ENCODE measurements at regions not wholly inside any gene's neighbourhood (a gene's known extent, or its start where the extent isn't known, plus 50 kb on each side); places are given as distances from the start of the nearest gene placed in this dataset.
"Not testable (repeated sequence)": the region's sequence is repeated elsewhere in the genome, so short reads cannot be mapped to it uniquely, and the experiment has no call there.

DNA sequence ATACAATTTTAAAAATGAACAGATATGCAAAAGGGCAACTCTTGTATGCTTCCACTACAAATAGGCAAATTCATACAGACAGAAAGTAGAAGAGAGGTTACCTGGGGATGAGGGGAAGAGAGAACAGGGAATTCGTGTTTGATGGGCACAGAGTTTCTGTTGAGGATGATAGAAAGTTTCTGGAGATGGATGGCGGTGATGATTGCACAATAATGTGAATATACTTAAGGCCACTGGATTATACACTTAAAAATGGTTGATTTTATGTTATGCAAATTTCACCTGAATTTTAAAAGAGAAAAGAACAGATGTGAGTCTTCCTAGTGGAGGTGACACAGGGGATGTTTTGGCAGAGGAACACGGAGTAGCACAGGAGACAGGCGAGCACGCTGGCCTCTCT lies 89.3 kb downstream of the TEX36 start:
- DNase-seq (ENCODE audit: low spot score): no peak
- H3K4me3 ChIP-seq (ENCODE audit: low read length in 2 of 2): no peak overlapping the region
- H3K4ac ChIP-seq (ENCODE audit: low read length): no peak overlapping the region
- no peaks in the 10 kb centered on the region for H3K36me3 ChIP-seq (replicated peaks in 1 of 2; ENCODE audit: control insufficient read depth in 2 of 2, insufficient read depth in 2 of 2, low read length in 2 of 2)
- H3K27me3 ChIP-seq (ENCODE audit: control insufficient read depth in 3 of 3, insufficient read depth in 3 of 3, low read depth in 1 of 3, low read length in 3 of 3): peaks cover 0 to 6% (median 0%) of the 10 kb centered on the region in 3 experiments
- H3K4me2 ChIP-seq (ENCODE audit: insufficient read depth, low read length, poor library complexity, severe bottlenecking): no peak overlapping the region
- H2AFZ ChIP-seq (ENCODE audit: low read length): no peak overlapping the region
- no peak overlapping the region for H4K8ac ChIP-seq (ENCODE audit: low read depth, low read length)
- H3K18ac ChIP-seq (ENCODE audit: low read length): no peak overlapping the region
- no peak overlapping the region for H3K14ac ChIP-seq (ENCODE audit: low read length)
- peaks cover 2% of the 10 kb centered on the region for H3K79me1 ChIP-seq (ENCODE audit: low read depth, low read length)
- no peak overlapping the region for H4K91ac ChIP-seq (ENCODE audit: low read depth, low read length, poor library complexity)
- no CpG with 5 or more reads among the region's 5 CpGs for WGBS, 2 donors (ENCODE audit: extremely low coverage in 2 of 2, insufficient read length in 2 of 2, insufficient replicate concordance in 1 of 2)
- no peak overlapping the region for H3K23ac ChIP-seq (ENCODE audit: low read depth, low read length, poor library complexity)
- no peak overlapping the region for H2BK120ac ChIP-seq (ENCODE audit: low read depth, low read length)
- no peak overlapping the region for H2BK15ac ChIP-seq (ENCODE audit: low read length)
- peaks cover 6 to 7% of the 10 kb centered on the region in 2 donors for H3K9me3 ChIP-seq (replicated peaks in 1 of 2; ENCODE audit: control insufficient read depth in 2 of 2, insufficient read depth in 1 of 2, low read depth in 1 of 2, low read length in 2 of 2)
- no peak overlapping the region for H2BK12ac ChIP-seq (ENCODE audit: low read length)
- no peak overlapping the region for H2BK5ac ChIP-seq (ENCODE audit: low read length)
- H3K4me1 ChIP-seq (ENCODE audit: control insufficient read depth in 2 of 2, insufficient read depth in 1 of 2, low read depth in 1 of 2, low read length in 2 of 2): no peaks in the 10 kb centered on the region
- no peak overlapping the region for H3K9ac ChIP-seq (ENCODE audit: low read depth, low read length, poor library complexity)
- H3K27ac ChIP-seq (replicated peaks; ENCODE audit: low read length): no peak overlapping the region
- H2AK5ac ChIP-seq (ENCODE audit: low read depth, low read length): no peak overlapping the region

DNA sequence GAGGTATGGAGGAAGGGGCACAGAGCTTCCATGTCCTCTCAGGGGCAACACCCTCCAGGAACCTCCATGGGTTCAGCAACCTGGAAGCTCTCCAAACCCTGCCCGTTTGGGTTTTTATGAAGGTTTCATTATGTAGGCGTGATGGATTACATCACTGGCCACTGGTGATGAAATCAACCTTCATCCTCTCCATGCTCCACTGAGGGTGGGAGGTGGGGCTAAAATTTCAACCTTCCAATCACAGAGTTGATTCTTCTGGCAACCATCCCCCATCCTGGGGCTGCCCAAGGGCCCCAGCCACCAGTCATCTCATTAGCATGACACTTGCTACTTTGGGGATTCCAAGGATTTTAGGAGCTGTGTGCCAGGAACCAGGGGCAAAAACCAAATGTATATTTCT lies 90.1 kb downstream of the TEX36 start:
- Histone ChIP-seq H3K9me3 (replicated peaks in 1 of 2; ENCODE audit: control insufficient read depth in 2 of 2, insufficient read depth in 1 of 2, low read depth in 1 of 2, low read length in 2 of 2) (peaks cover 6 to 7% of the 10 kb centered on the region in 2 donors), H2BK120ac (ENCODE audit: low read depth, low read length) (no peak overlapping the region), H3K4me3 (ENCODE audit: low read length in 2 of 2) (no peak overlapping the region), H3K79me1 (ENCODE audit: low read depth, low read length) (peaks cover 2% of the 10 kb centered on the region), H3K4ac (ENCODE audit: low read length) (no peak overlapping the region), H3K14ac (ENCODE audit: low read length) (no peak overlapping the region), H3K27me3 (ENCODE audit: control insufficient read depth in 3 of 3, insufficient read depth in 3 of 3, low read depth in 1 of 3, low read length in 3 of 3) (peaks cover 0 to 6% (median 0%) of the 10 kb centered on the region in 3 experiments), H4K8ac (ENCODE audit: low read depth, low read length) (peak overlapping the region; percentile 26), H3K4me2 (ENCODE audit: insufficient read depth, low read length, poor library complexity, severe bottlenecking) (no peak overlapping the region), H3K18ac (ENCODE audit: low read length) (no peak overlapping the region), H2AFZ (ENCODE audit: low read length) (no peak overlapping the region), H3K23ac (ENCODE audit: low read depth, low read length, poor library complexity) (no peak overlapping the region), H3K27ac (replicated peaks; ENCODE audit: low read length) (no peak overlapping the region), H3K9ac (ENCODE audit: low read depth, low read length, poor library complexity) (no peak overlapping the region), H3K4me1 (ENCODE audit: control insufficient read depth in 2 of 2, insufficient read depth in 1 of 2, low read depth in 1 of 2, low read length in 2 of 2) (no peaks in the 10 kb centered on the region), H2BK15ac (ENCODE audit: low read length) (no peak overlapping the region), H4K91ac (ENCODE audit: low read depth, low read length, poor library complexity) (no peak overlapping the region), H2BK5ac (ENCODE audit: low read length) (no peak overlapping the region), H2AK5ac (ENCODE audit: low read depth, low read length) (no peak overlapping the region), H2BK12ac (ENCODE audit: low read length) (no peak overlapping the region), H3K36me3 (replicated peaks in 1 of 2; ENCODE audit: control insufficient read depth in 2 of 2, insufficient read depth in 2 of 2, low read length in 2 of 2) (no peaks in the 10 kb centered on the region)
- no CpG with 5 or more reads among the region's 2 CpGs for WGBS, 2 donors (ENCODE audit: extremely low coverage in 2 of 2, insufficient read length in 2 of 2, insufficient replicate concordance in 1 of 2)
- DNase-seq (ENCODE audit: low spot score): no peak

DNA sequence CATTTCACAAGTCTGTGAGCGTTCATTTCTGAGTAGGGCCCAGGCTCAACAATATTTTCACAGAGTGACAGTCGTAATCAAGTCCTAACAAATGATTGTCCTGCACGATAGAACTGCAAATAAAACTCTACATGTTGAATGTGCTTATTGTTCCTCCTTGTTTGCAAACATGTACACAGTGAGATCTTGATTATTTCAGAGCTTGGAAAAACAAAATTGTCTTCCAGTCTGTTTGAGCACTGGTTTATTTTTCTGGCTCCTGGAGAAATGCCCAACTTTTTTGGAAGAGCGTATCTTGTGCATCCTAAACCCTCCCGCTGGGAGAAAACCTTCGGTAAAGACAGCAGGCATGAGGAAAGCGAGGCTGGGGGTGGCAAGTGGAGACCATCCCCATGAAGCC lies 91.1 kb downstream of the TEX36 start:
- Histone ChIP-seq H2BK12ac (ENCODE audit: low read length) (no peak overlapping the region), H3K18ac (ENCODE audit: low read length) (no peak overlapping the region), H3K4me2 (ENCODE audit: insufficient read depth, low read length, poor library complexity, severe bottlenecking) (no peak overlapping the region), H3K23ac (ENCODE audit: low read depth, low read length, poor library complexity) (no peak overlapping the region), H3K4me1 (ENCODE audit: control insufficient read depth in 2 of 2, insufficient read depth in 1 of 2, low read depth in 1 of 2, low read length in 2 of 2) (no peaks in the 10 kb centered on the region), H3K14ac (ENCODE audit: low read length) (no peak overlapping the region), H3K79me1 (ENCODE audit: low read depth, low read length) (peaks cover 2% of the 10 kb centered on the region), H4K8ac (ENCODE audit: low read depth, low read length) (no peak overlapping the region), H3K9me3 (replicated peaks in 1 of 2; ENCODE audit: control insufficient read depth in 2 of 2, insufficient read depth in 1 of 2, low read depth in 1 of 2, low read length in 2 of 2) (peaks cover 4 to 6% of the 10 kb centered on the region in 2 donors), H3K27ac (replicated peaks; ENCODE audit: low read length) (no peak overlapping the region), H4K91ac (ENCODE audit: low read depth, low read length, poor library complexity) (no peak overlapping the region), H3K27me3 (ENCODE audit: control insufficient read depth in 3 of 3, insufficient read depth in 3 of 3, low read depth in 1 of 3, low read length in 3 of 3) (peaks cover 0 to 6% (median 0%) of the 10 kb centered on the region in 3 experiments), H3K36me3 (replicated peaks in 1 of 2; ENCODE audit: control insufficient read depth in 2 of 2, insufficient read depth in 2 of 2, low read length in 2 of 2) (no peaks in the 10 kb centered on the region), H3K4me3 (ENCODE audit: low read length in 2 of 2) (no peak overlapping the region), H3K9ac (ENCODE audit: low read depth, low read length, poor library complexity) (no peak overlapping the region), H2AFZ (ENCODE audit: low read length) (no peak overlapping the region), H2BK120ac (ENCODE audit: low read depth, low read length) (no peak overlapping the region), H2BK5ac (ENCODE audit: low read length) (no peak overlapping the region), H2AK5ac (ENCODE audit: low read depth, low read length) (no peak overlapping the region), H2BK15ac (ENCODE audit: low read length) (no peak overlapping the region), H3K4ac (ENCODE audit: low read length) (no peak overlapping the region)
- no CpG with 5 or more reads among the region's 7 CpGs for WGBS, 2 donors (ENCODE audit: extremely low coverage in 2 of 2, insufficient read length in 2 of 2, insufficient replicate concordance in 1 of 2)
- DNase-seq (ENCODE audit: low spot score): no peak

DNA sequence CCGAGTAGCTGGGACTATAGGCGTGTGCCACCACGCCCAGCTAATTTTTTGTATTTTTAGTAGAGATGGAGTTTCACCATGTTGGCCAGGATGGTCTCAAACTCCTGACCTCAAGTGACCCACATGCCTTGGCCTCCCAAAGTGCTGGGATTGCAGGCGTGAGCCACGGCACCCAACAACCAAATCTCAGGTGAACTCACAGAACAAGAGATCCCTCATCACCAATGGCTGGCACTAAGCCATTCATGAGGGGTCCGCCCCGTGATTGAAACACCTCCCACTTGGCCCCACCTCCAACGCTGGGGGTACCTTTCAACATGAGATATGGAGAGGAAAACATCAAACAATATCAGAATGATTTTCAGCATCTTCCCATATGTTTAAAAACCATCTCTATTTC lies 94.2 kb downstream of the TEX36 start:
- no CpG with 5 or more reads among the region's 8 CpGs for WGBS, 2 donors (ENCODE audit: extremely low coverage in 2 of 2, insufficient read length in 2 of 2, insufficient replicate concordance in 1 of 2)
- H2BK12ac ChIP-seq (ENCODE audit: low read length); DNase-seq (ENCODE audit: low spot score); H2AFZ ChIP-seq (ENCODE audit: low read length); H3K27ac ChIP-seq (replicated peaks; ENCODE audit: low read length); H2BK15ac ChIP-seq (ENCODE audit: low read length); H3K4me1 ChIP-seq (ENCODE audit: control insufficient read depth in 2 of 2, insufficient read depth in 1 of 2, low read depth in 1 of 2, low read length in 2 of 2); H3K18ac ChIP-seq (ENCODE audit: low read length); H3K36me3 ChIP-seq (replicated peaks in 1 of 2; ENCODE audit: control insufficient read depth in 2 of 2, insufficient read depth in 2 of 2, low read length in 2 of 2); H2AK5ac ChIP-seq (ENCODE audit: low read depth, low read length); H3K4me2 ChIP-seq (ENCODE audit: insufficient read depth, low read length, poor library complexity, severe bottlenecking); H3K23ac ChIP-seq (ENCODE audit: low read depth, low read length, poor library complexity); H2BK120ac ChIP-seq (ENCODE audit: low read depth, low read length); H4K8ac ChIP-seq (ENCODE audit: low read depth, low read length); H4K91ac ChIP-seq (ENCODE audit: low read depth, low read length, poor library complexity); H2BK5ac ChIP-seq (ENCODE audit: low read length); H3K14ac ChIP-seq (ENCODE audit: low read length); H3K9ac ChIP-seq (ENCODE audit: low read depth, low read length, poor library complexity); H3K9me3 ChIP-seq (replicated peaks in 1 of 2; ENCODE audit: control insufficient read depth in 2 of 2, insufficient read depth in 1 of 2, low read depth in 1 of 2, low read length in 2 of 2); H3K4ac ChIP-seq (ENCODE audit: low read length); H3K79me1 ChIP-seq (ENCODE audit: low read depth, low read length); H3K4me3 ChIP-seq (ENCODE audit: low read length in 2 of 2); H3K27me3 ChIP-seq (ENCODE audit: control insufficient read depth in 3 of 3, insufficient read depth in 3 of 3, low read depth in 1 of 3, low read length in 3 of 3): not testable (repeated sequence)

Measured in neuronal stem cell (in vitro differentiated cells).